GM12874 (cell line): ENCODE measurements at regions not wholly inside any gene's neighbourhood (a gene's known extent, or its start where the extent isn't known, plus 50 kb on each side); places are given as distances from the start of the nearest gene placed in this dataset.

Experiments used
- CTCF ChIP-seq: IDR thresholded peaks from 2 replicates; pipeline ENCODE4 v1.5.1; 2011; ENCODE audit warnings: low read depth, mild to moderate bottlenecking, control low read depth, low read length, moderate library complexity; ENCODE audit not compliant: insufficient read depth

GRCh38 chr4:12993923-12994322 is 490.2 kb downstream of the RAB28 start:
- no peak for TF ChIP-seq CTCF

DNA sequence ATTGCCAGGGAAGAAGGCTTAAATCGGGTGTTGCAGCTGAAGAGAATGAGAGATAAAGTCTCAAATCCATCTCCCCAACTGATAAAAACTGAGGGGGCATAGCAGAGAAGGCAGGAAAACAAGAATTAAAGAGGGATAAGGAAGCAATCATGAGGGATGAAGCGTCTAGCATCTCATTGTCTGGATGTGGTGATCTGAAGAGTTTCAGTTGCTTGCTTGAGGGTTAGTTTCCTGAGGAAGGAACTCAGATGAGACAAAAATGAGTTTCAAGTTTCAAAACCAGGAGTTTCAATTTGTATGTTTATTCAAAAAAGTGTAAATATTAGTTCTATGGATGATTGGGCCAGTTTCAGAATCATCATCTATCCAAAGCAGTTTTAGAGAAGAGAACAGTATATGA is 496.9 kb downstream of the RAB28 start:
- TF ChIP-seq CTCF: no peak

- no peak for TF ChIP-seq CTCF
These were observed 504.3 kb downstream of the RAB28 start for GRCh38 chr4:12979797-12980196.

GRCh38 chr4:12978310-12978709 is 505.8 kb downstream of the RAB28 start:
- TF ChIP-seq CTCF: no peak

DNA sequence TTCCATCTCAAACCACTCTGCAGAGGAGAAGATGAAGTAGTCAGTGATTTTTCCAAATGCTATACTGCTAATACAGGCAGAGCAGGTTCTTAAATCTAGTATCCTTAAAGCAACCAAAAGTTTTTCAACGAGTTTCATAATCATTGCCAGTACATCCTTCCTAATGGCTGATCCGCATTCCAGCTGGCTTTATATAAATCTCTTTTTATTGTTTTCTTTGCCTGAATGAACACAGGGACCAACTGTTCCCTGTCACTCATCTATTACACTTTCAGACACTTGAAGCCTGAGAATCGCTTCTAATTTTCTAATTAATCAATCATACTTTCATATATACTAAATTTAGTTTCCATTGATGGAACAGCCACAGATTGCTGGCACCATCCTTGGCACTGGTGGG is 508.6 kb downstream of the RAB28 start:
- TF ChIP-seq CTCF: no peak

GRCh38 chr4:12973522-12973921 is 510.6 kb downstream of the RAB28 start:
- TF ChIP-seq CTCF: no peak

GRCh38 chr4:12968345-12968744 is 515.8 kb downstream of the RAB28 start:
- TF ChIP-seq CTCF: no peak

DNA sequence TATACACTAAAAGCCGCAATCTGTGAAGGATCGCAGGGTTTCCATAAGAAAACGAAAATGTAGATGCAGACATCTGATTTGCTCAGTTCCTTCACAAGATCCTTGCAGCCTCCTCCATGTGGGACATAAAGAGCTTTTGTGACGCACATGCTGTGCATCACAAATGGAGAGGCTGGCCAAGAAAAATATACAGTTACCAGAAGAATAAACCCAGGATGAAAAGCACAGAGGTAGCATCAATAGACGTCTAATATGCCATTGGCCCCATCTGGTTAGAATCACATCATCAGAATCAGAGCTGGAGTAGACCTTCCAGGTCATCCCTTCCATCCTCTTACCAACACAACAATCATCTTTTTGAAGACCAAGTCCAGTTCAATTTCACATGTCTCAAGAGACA is 517.4 kb downstream of the RAB28 start:
- no peak for TF ChIP-seq CTCF
